Colonic mucosa (tissue), 4 donors: ENCODE measurements at regions not wholly inside any gene's neighbourhood (a gene's known extent, or its start where the extent isn't known, plus 50 kb on each side); places are given as distances from the start of the nearest gene placed in this dataset.
"Not testable (repeated sequence)": the region's sequence is repeated elsewhere in the genome, so short reads cannot be mapped to it uniquely, and the experiment has no call there.

Experiments
- DNase-seq: peaks from one replicate; pipeline ENCODE4 v3.0.0-alpha.2; 2020
- H3K27ac ChIP-seq: fragments of 200-600 bp; one replicate; pipeline ENCODE4 v1.8.0; 2021
- H3K27me3 ChIP-seq: fragments of 200-600 bp; one replicate; pipeline ENCODE4 v1.8.0; 2021
- H3K36me3 ChIP-seq: fragments of 200-600 bp; one replicate; pipeline ENCODE4 v1.8.0; 2021
- H3K4me1 ChIP-seq: fragments of 200-600 bp; one replicate; pipeline ENCODE4 v1.8.0; 2021; ENCODE audit warnings: mild to moderate bottlenecking
- H3K4me3 ChIP-seq: fragments of 200-600 bp; one replicate; pipeline ENCODE4 v1.8.0; 2021
- H3K9ac ChIP-seq, 2 donors: one replicate each; pipeline ENCODE4 v1.7.0; 2013; ENCODE audit warnings: control low read depth in 2 of 2, low read depth in 2 of 2, low read length in 2 of 2
- H3K9me3 ChIP-seq: fragments of 200-600 bp; one replicate; pipeline ENCODE4 v1.8.0; 2021
- CTCF ChIP-seq: fragments of 200-600 bp; IDR thresholded peaks from one replicate; pipeline ENCODE4 v1.8.0; 2022; ENCODE audit warnings: antibody characterized with exemption, mild to moderate bottlenecking
- intact Hi-C: fragments of 100-400 bp; cut with DNase I; formaldehyde crosslinking; loops from one replicate; pipeline ENCODE4 v1.14.1; 2022
- donor health status: healthy.
- donor health status: DM: no; HTN: no; CAD: no.
- donor health status: DM: no; HTN: no; CAD: no.

- intact Hi-C loops = no loop called here
- H3K27me3 ChIP-seq = no peaks in the 10 kb centered on the region
- no peaks in the 10 kb centered on the region for H3K36me3 ChIP-seq
- no peak overlapping the region for H3K27ac ChIP-seq
- no peaks in the 10 kb centered on the region for H3K4me1 ChIP-seq
- no peak overlapping the region for H3K4me3 ChIP-seq
- TF ChIP-seq CTCF = no peak
- no peaks in the 10 kb centered on the region for H3K9me3 ChIP-seq
- H3K9ac ChIP-seq = no peak overlapping the region
- DNase-seq = no peak
These were observed 60.5 kb downstream of the DSEL start for GRCh38 chr18:67455890-67456501.

GRCh38 chr18:67453901-67454300 is 62.6 kb downstream of the DSEL start:
- no peaks in the 10 kb centered on the region for H3K27me3 ChIP-seq
- intact Hi-C loops = no loop called here
- H3K9ac ChIP-seq = no peak overlapping the region
- H3K4me1 ChIP-seq = no peaks in the 10 kb centered on the region
- H3K9me3 ChIP-seq = no peaks in the 10 kb centered on the region
- H3K4me3 ChIP-seq = no peak overlapping the region
- H3K36me3 ChIP-seq = no peaks in the 10 kb centered on the region
- no peak for DNase-seq
- H3K27ac ChIP-seq = no peak overlapping the region
- TF ChIP-seq CTCF = no peak

- H3K9ac ChIP-seq = no peak overlapping the region
- H3K4me1 ChIP-seq = no peaks in the 10 kb centered on the region
- no peaks in the 10 kb centered on the region for H3K27me3 ChIP-seq
- intact Hi-C loops = no loop called here
- H3K4me3 ChIP-seq = no peak overlapping the region
- no peaks in the 10 kb centered on the region for H3K36me3 ChIP-seq
- H3K27ac ChIP-seq = no peak overlapping the region
- DNase-seq = no peak
- H3K9me3 ChIP-seq = no peaks in the 10 kb centered on the region
- TF ChIP-seq CTCF = no peak
These were observed 64.6 kb downstream of the DSEL start for GRCh38 chr18:67451960-67452359.

- H3K4me3 ChIP-seq, H3K36me3 ChIP-seq, DNase-seq, H3K9ac ChIP-seq, intact Hi-C loops, H3K27ac ChIP-seq, H3K9me3 ChIP-seq, H3K27me3 ChIP-seq, H3K4me1 ChIP-seq: not testable (repeated sequence)
These were observed 65.4 kb downstream of the DSEL start for GRCh38 chr18:67451101-67451500.

GRCh38 chr18:67433971-67434370 is 82.5 kb downstream of the DSEL start:
- H3K9me3 ChIP-seq = no peaks in the 10 kb centered on the region
- no peak overlapping the region for H3K9ac ChIP-seq
- H3K36me3 ChIP-seq = no peaks in the 10 kb centered on the region
- intact Hi-C loops = no loop called here
- TF ChIP-seq CTCF = no peak
- no peak overlapping the region for H3K27ac ChIP-seq
- no peak for DNase-seq
- no peaks in the 10 kb centered on the region for H3K4me1 ChIP-seq
- H3K4me3 ChIP-seq = no peak overlapping the region
- H3K27me3 ChIP-seq = no peaks in the 10 kb centered on the region

DNA sequence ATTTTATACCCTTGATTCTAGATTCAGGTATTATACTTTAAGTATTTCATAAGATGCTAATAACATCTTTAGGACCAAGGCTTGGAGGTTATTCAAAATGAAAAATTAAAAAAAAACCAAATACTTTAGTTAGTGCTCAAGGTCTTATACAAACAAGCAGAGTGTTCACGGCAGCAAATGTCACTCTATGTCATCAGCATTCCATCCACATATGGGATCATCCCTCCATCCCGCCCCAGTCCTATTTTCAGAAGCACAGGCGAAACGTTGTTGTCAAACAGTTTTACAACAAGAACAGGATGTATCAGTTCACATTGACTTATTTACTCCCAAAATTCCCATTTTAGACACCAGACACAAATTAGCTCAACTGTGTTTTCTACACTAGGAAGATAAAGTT is 83.7 kb downstream of the DSEL start:
- Histone ChIP-seq H3K4me1 (no peaks in the 10 kb centered on the region), H3K4me3 (no peak overlapping the region), H3K27ac (no peak overlapping the region), H3K27me3 (no peaks in the 10 kb centered on the region), H3K9me3 (no peaks in the 10 kb centered on the region), H3K36me3 (no peaks in the 10 kb centered on the region), H3K9ac (no peak overlapping the region)
- intact Hi-C loops = no loop called here
- DNase-seq = no peak
- TF ChIP-seq CTCF = no peak
